GOT3 (cell line): ENCODE measurements at regions not wholly inside any gene's neighbourhood (a gene's known extent, or its start where the extent isn't known, plus 50 kb on each side); places are given as distances from the start of the nearest gene placed in this dataset.
"Not testable (repeated sequence)": the region's sequence is repeated elsewhere in the genome, so short reads cannot be mapped to it uniquely, and the experiment has no call there.

ENCODE experiments used
- DNase-seq: peaks from one replicate; lab custom pipeline; 2025; ENCODE audit warnings: mixed read lengths; lab: John Stamatoyannopoulos, UW

- DNase-seq, result no peak
Measured at GRCh38 chr18:43797347-43797746, 520.1 kb upstream of the SYT4 start.

GRCh38 chr18:43800584-43800983 is 523.3 kb upstream of the SYT4 start:
- no peak for DNase-seq

GRCh38 chr18:43805646-43806194 is 528.4 kb upstream of the SYT4 start:
- no peak for DNase-seq

GRCh38 chr18:43812627-43813026 is 535.3 kb upstream of the SYT4 start:
- no peak for DNase-seq

- no peak for DNase-seq
Measured at GRCh38 chr18:43819397-43819796, 542.1 kb upstream of the SYT4 start.

- DNase-seq, result no peak
Measured at GRCh38 chr18:43819873-43820272, 542.6 kb upstream of the SYT4 start.

GRCh38 chr18:43825768-43826167 is 548.5 kb upstream of the SYT4 start:
- DNase-seq, result no peak

GRCh38 chr18:43826215-43826614 is 548.9 kb upstream of the SYT4 start:
- DNase-seq, result no peak

GRCh38 chr18:43827311-43827710 is 550.0 kb upstream of the SYT4 start:
- DNase-seq, result no peak

- DNase-seq, result no peak
Measured at GRCh38 chr18:43830303-43830702, 553.0 kb upstream of the SYT4 start.

- DNase-seq, result no peak
Measured at GRCh38 chr18:43830947-43831346, 553.7 kb upstream of the SYT4 start.

- no peak for DNase-seq
Measured at GRCh38 chr18:43846299-43846698, 569.0 kb upstream of the SYT4 start.

- no peak for DNase-seq
Measured at GRCh38 chr18:43847164-43848091, 570.1 kb upstream of the SYT4 start.

- DNase-seq, result not testable (repeated sequence)
Measured at GRCh38 chr18:43849831-43850230, 572.5 kb upstream of the SYT4 start.

GRCh38 chr18:43855376-43855775 is 578.1 kb upstream of the SYT4 start:
- DNase-seq, result no peak

GRCh38 chr18:43863180-43863579 is 585.9 kb upstream of the SYT4 start:
- DNase-seq, result no peak

- no peak for DNase-seq
Measured at GRCh38 chr18:43866696-43867095, 589.4 kb upstream of the SYT4 start.

- DNase-seq, result no peak
Measured at GRCh38 chr18:43868497-43868995, 591.3 kb upstream of the SYT4 start.

GRCh38 chr18:43869451-43870008 is 592.2 kb upstream of the SYT4 start:
- DNase-seq, result no peak

GRCh38 chr18:43870626-43871025 is 593.3 kb upstream of the SYT4 start:
- DNase-seq, result no peak

- DNase-seq, result no peak
Measured at GRCh38 chr18:43875511-43875910, 598.2 kb upstream of the SYT4 start.

GRCh38 chr18:43876286-43876685 is 599.0 kb upstream of the SYT4 start:
- no peak for DNase-seq

- no peak for DNase-seq
Measured at GRCh38 chr18:43876748-43877147, 599.5 kb upstream of the SYT4 start.
